Neural progenitor cell (in vitro differentiated cells): ENCODE measurements at regions not wholly inside any gene's neighbourhood (a gene's known extent, or its start where the extent isn't known, plus 50 kb on each side); places are given as distances from the start of the nearest gene placed in this dataset.

Experiments used
- DNase-seq: peaks from one replicate; pipeline ENCODE4 v3.0.0-alpha.2; 2016; ENCODE audit warnings: low spot score
- H2AFZ ChIP-seq: fragments of 200-600 bp; sonication (generic); replicated peaks from 2 replicates; pipeline ENCODE4 v1.6.1; 2016; ENCODE audit warnings: antibody characterized with exemption
- H3F3A ChIP-seq: fragments of 200-600 bp; sonication (generic); 2 replicates; pipeline ENCODE4 v1.6.1; 2016; ENCODE audit warnings: antibody characterized with exemption, low read depth
- H3K27ac ChIP-seq: fragments of 200-600 bp; sonication (generic); 2 replicates; pipeline ENCODE4 v1.5.1; 2016; ENCODE audit warnings: mild to moderate bottlenecking
- H3K27me3 ChIP-seq: fragments of 200-600 bp; sonication (generic); 2 replicates; pipeline ENCODE4 v1.6.1; 2016; ENCODE audit warnings: mild to moderate bottlenecking, moderate library complexity
- H3K36me3 ChIP-seq: fragments of 200-600 bp; sonication (generic); 2 replicates; pipeline ENCODE4 v1.5.1; 2016
- H3K4me1 ChIP-seq: fragments of 200-600 bp; sonication (generic); 2 replicates; pipeline ENCODE4 v1.6.1; 2016; ENCODE audit warnings: mixed run types
- H3K4me2 ChIP-seq: fragments of 200-600 bp; sonication (generic); 2 replicates; pipeline ENCODE4 v1.6.1; 2016
- H3K4me3 ChIP-seq: fragments of 200-600 bp; sonication (generic); 2 replicates; pipeline ENCODE4 v1.5.1; 2016
- H3K79me2 ChIP-seq: fragments of 200-600 bp; sonication (generic); 2 replicates; pipeline ENCODE4 v1.6.1; 2016; ENCODE audit warnings: low read depth
- H3K9ac ChIP-seq: fragments of 200-600 bp; sonication (generic); 2 replicates; pipeline ENCODE4 v1.6.1; 2016
- H3K9me3 ChIP-seq: fragments of 200-600 bp; sonication (generic); 2 replicates; pipeline ENCODE4 v1.5.1; 2016; ENCODE audit warnings: low read depth
- H4K20me1 ChIP-seq: fragments of 200-600 bp; sonication (generic); 2 replicates; pipeline ENCODE4 v1.6.1; 2016; ENCODE audit warnings: low read depth
- H3K27ac Mint-ChIP-seq: 3 replicates; pipeline ENCODE4 v1.8.0; 2021; ENCODE audit warnings: mixed read lengths
- H3K27me3 Mint-ChIP-seq: 2 replicates; pipeline ENCODE4 v1.8.0; 2022; ENCODE audit warnings: low read depth, mild to moderate bottlenecking, inconsistent platforms, moderate library complexity, mixed read lengths; ENCODE audit not compliant: insufficient read depth
- H3K36me3 Mint-ChIP-seq: 3 replicates; pipeline ENCODE4 v1.8.0; 2021; ENCODE audit warnings: mixed read lengths
- H3K4me1 Mint-ChIP-seq: 3 replicates; pipeline ENCODE4 v1.8.0; 2021; ENCODE audit warnings: mixed read lengths
- H3K4me3 Mint-ChIP-seq: 3 replicates; pipeline ENCODE4 v1.8.0; 2021; ENCODE audit warnings: mild to moderate bottlenecking, moderate library complexity, mixed read lengths
- H3K9me3 Mint-ChIP-seq: 3 replicates; pipeline ENCODE4 v1.8.0; 2020; ENCODE audit warnings: mixed read lengths
- CTCF ChIP-seq: fragments of 200-600 bp; sonication (generic); IDR thresholded peaks from 2 replicates; pipeline ENCODE4 v1.5.1; 2017; ENCODE audit warnings: antibody characterized with exemption, mild to moderate bottlenecking
- EZH2 ChIP-seq: fragments of 200-600 bp; sonication (generic); IDR thresholded peaks from 2 replicates; pipeline ENCODE4 v1.6.1; 2017; ENCODE audit warnings: antibody characterized with exemption, mild to moderate bottlenecking, moderate library complexity
- EZH2phosphoT487 ChIP-seq: fragments of 200-600 bp; sonication (generic); IDR thresholded peaks from 2 replicates; pipeline ENCODE4 v1.6.1; 2017; ENCODE audit warnings: antibody characterized with exemption

GRCh38 chr2:83003555-83003954, 1455.5 kb downstream of the SUCLG1 start:
- Mint-ChIP-seq H3K9me3 (no peaks in the 10 kb centered on the region), H3K4me3 (no peak overlapping the region), H3K4me1 (no peaks in the 10 kb centered on the region), H3K27me3 (no peaks in the 10 kb centered on the region), H3K36me3 (no peaks in the 10 kb centered on the region), H3K27ac (no peak overlapping the region)
- Histone ChIP-seq H3K9ac (no peak overlapping the region), H3K79me2 (no peaks in the 10 kb centered on the region), H3K4me2 (no peak overlapping the region), H3K9me3 (no peaks in the 10 kb centered on the region), H3F3A (no peaks in the 10 kb centered on the region), H2AFZ (no peak overlapping the region), H3K36me3 (no peaks in the 10 kb centered on the region), H3K27ac (no peak overlapping the region), H3K27me3 (no peaks in the 10 kb centered on the region), H3K4me3 (no peak overlapping the region), H3K4me1 (no peaks in the 10 kb centered on the region), H4K20me1 (no peaks in the 10 kb centered on the region)
- no peak for TF ChIP-seq CTCF
- no peak for TF ChIP-seq EZH2
- TF ChIP-seq EZH2phosphoT487, result no peak
- no peak for DNase-seq

- H3K4me3 ChIP-seq, result no peak overlapping the region
- Mint-ChIP-seq H3K27ac (no peak overlapping the region), H3K27me3 (no peaks in the 10 kb centered on the region), H3K9me3 (no peaks in the 10 kb centered on the region), H3K36me3 (no peaks in the 10 kb centered on the region), H3K4me1 (no peaks in the 10 kb centered on the region), H3K4me3 (no peak overlapping the region)
- H4K20me1 ChIP-seq, result no peaks in the 10 kb centered on the region
- H3K36me3 ChIP-seq, result no peaks in the 10 kb centered on the region
- DNase-seq, result no peak
- H3K79me2 ChIP-seq, result no peaks in the 10 kb centered on the region
- no peak overlapping the region for H3K9ac ChIP-seq
- TF ChIP-seq CTCF (no peak), EZH2phosphoT487 (no peak), EZH2 (no peak)
- no peaks in the 10 kb centered on the region for H3K9me3 ChIP-seq
- H3K27me3 ChIP-seq, result no peaks in the 10 kb centered on the region
- H2AFZ ChIP-seq, result no peak overlapping the region
- H3K4me1 ChIP-seq, result no peaks in the 10 kb centered on the region
- no peak overlapping the region for H3K4me2 ChIP-seq
- H3F3A ChIP-seq, result no peaks in the 10 kb centered on the region
- no peak overlapping the region for H3K27ac ChIP-seq
Measured at GRCh38 chr2:83002706-83003105, 1456.4 kb downstream of the SUCLG1 start.

GRCh38 chr2:82998781-82999180, 1460.3 kb downstream of the SUCLG1 start:
- TF ChIP-seq CTCF (no peak), EZH2 (no peak), EZH2phosphoT487 (no peak)
- H3K27ac Mint-ChIP-seq, result no peak overlapping the region
- Histone ChIP-seq H3K9ac (no peak overlapping the region), H3K79me2 (no peaks in the 10 kb centered on the region), H3K36me3 (no peaks in the 10 kb centered on the region), H3F3A (no peaks in the 10 kb centered on the region), H4K20me1 (no peaks in the 10 kb centered on the region), H3K4me2 (no peak overlapping the region), H3K4me3 (no peak overlapping the region), H3K9me3 (no peaks in the 10 kb centered on the region), H3K4me1 (no peaks in the 10 kb centered on the region), H3K27me3 (no peaks in the 10 kb centered on the region), H3K27ac (no peak overlapping the region), H2AFZ (peak overlapping the region; percentile 30)
- H3K9me3 Mint-ChIP-seq, result no peaks in the 10 kb centered on the region
- peaks cover 2% of the 10 kb centered on the region for H3K27me3 Mint-ChIP-seq
- no peaks in the 10 kb centered on the region for H3K4me1 Mint-ChIP-seq
- no peak for DNase-seq
- H3K36me3 Mint-ChIP-seq, result no peaks in the 10 kb centered on the region
- no peak overlapping the region for H3K4me3 Mint-ChIP-seq

GRCh38 chr2:82996217-82996616, 1462.9 kb downstream of the SUCLG1 start:
- Mint-ChIP-seq H3K27ac (no peak overlapping the region), H3K27me3 (peaks cover 2% of the 10 kb centered on the region), H3K4me1 (no peaks in the 10 kb centered on the region), H3K4me3 (no peak overlapping the region), H3K36me3 (no peaks in the 10 kb centered on the region), H3K9me3 (no peaks in the 10 kb centered on the region)
- no peak for DNase-seq
- Histone ChIP-seq H3K4me2 (no peak overlapping the region), H3F3A (no peaks in the 10 kb centered on the region), H3K4me1 (no peaks in the 10 kb centered on the region), H3K27ac (no peak overlapping the region), H3K27me3 (no peaks in the 10 kb centered on the region), H3K9me3 (no peaks in the 10 kb centered on the region), H3K9ac (no peak overlapping the region), H3K4me3 (no peak overlapping the region), H3K36me3 (no peaks in the 10 kb centered on the region), H3K79me2 (no peaks in the 10 kb centered on the region), H2AFZ (no peak overlapping the region), H4K20me1 (no peaks in the 10 kb centered on the region)
- TF ChIP-seq CTCF (no peak), EZH2phosphoT487 (no peak), EZH2 (no peak)
